ENCODE measurements at regions not wholly inside any gene's neighbourhood (a gene's known extent, or its start where the extent isn't known, plus 50 kb on each side); places are given as distances from the start of the nearest gene placed in this dataset.
"Not testable (repeated sequence)": the region's sequence is repeated elsewhere in the genome, so short reads cannot be mapped to it uniquely, and the experiment has no call there.

DNA sequence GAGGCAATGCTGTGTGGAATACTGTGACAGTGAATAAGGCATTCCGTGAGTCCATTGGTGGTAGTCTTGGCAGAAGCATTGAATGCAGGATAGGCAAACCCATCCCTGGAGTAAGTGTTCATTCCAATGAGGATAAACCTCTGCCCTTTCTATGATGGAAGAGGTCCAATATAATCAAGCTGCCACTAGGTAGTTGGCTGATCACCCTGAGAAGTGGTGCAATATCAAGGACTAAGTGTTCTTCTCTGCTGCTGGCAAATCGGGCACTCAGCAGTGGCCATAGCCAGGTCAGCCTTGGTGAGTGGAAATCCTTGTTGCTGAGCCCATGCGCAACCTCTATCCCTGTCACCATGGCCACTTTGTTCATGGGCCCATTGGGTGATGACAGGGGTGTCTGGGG, 70.1 kb downstream of the FBXO4 start:
- no peak for DNase-seq (ENCODE audit: low read depth in 2 of 2)

GRCh38 chr5:42001673-42002072, 76.6 kb downstream of the FBXO4 start:
- DNase-seq (ENCODE audit: low read depth in 2 of 2) = no peak

GRCh38 chr5:42003852-42004251, 78.8 kb downstream of the FBXO4 start:
- DNase-seq (ENCODE audit: low read depth in 2 of 2) = not testable (repeated sequence)

DNA sequence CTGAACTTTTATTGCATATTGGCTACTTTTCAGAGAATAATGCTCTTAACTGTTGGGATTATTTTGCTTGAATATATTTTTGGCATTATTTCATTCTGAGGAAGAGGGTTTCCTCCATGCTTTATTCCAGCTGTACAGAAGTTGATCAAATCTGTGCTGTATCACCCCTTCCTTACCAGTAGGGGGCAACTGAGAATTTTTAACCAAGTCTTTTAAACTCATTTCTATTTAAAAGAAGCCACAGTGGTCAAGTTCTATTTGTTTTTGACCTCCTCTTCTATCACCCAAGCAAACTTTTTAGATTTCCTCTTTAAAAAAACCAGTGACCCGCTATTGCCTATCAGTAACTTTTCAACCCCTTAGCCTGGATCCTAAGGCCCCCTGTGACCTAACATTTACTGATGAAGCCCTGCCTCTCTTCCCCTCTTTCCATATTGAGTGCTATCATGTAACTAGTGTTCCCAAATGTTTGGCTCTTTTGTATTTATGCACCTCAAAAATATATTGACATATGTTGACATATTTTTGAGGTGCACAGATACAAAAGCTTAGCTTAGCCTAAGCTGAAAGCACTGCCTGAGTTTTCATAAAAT, 80.6 kb downstream of the FBXO4 start:
- DNase-seq (ENCODE audit: low read depth in 2 of 2) = peak; percentile 6 to 27

GRCh38 chr5:42013561-42013960, 88.5 kb downstream of the FBXO4 start:
- DNase-seq (ENCODE audit: low read depth in 2 of 2) = no peak

DNA sequence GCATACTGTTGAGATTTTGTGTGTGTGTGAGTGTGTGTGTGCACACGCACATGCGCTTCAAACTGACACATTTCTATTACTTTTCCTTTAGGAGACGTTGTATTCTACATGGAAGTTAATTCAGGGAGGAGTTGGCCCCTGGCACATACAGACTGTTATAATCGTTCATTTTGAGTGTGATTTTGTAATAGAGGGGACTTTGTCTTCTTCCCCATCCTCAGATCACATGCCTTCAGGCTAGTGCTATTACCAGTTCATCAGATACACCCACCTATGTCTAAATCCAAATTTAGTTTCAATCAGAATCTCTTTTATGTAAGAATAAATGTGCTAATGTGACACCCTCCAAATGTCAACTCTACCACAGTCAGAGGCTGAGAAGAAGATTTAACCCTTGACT, 90.2 kb downstream of the FBXO4 start:
- DNase-seq (ENCODE audit: low read depth in 2 of 2) = no peak

GRCh38 chr5:42015681-42016080, 90.6 kb downstream of the FBXO4 start:
- DNase-seq (ENCODE audit: low read depth in 2 of 2) = no peak

GRCh38 chr5:42020788-42021530, 95.9 kb downstream of the FBXO4 start:
- no peak for DNase-seq (ENCODE audit: low read depth in 2 of 2)

DNA sequence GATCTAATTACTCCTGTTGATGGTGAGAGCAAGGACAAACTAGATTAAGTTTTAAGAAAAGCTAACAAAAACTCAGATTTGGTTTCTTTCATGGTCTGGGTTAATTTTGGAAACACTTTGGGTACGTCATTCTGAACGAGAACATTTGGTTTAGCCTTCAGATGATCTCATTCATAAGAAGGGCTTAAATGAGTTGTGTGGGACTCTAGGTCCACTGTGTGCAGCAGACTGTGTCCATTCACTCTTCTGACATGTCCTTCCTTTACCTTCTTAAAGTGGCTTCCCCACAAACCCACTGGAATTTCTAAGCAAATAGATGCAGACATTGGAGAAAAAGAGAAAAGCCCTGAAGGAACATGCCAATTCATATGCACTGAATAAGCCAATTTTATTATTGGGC, 96.8 kb downstream of the FBXO4 start:
- no peak for DNase-seq (ENCODE audit: low read depth in 2 of 2)

DNA sequence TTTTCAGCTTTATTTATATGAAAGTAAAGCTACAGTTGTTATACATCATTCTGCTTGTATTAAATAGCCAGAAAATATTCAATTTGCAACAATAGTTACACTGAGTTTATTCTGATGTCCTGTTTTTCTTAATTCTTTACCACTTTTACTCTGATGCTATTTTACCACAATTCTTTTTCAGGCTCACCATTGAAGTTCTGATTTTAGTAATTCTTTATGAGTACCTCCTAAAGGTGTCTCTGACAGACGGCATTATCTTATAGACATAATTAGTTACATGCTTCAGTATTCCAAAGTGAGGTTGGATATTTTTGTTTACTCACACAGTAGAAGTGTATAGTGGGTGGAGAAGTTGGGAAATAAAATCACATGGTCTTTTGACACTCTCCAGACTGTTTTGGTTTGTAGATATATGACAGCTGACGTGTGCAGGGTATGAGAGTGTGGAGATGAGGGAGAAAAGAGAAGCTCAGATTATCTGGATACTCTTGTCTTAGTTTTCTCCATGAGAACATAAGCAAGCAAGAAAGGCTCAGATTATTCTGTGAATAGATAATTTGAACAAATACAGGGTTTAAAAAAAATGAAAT, 97.4 kb downstream of the FBXO4 start:
- DNase-seq (ENCODE audit: low read depth in 2 of 2) = no peak

GRCh38 chr5:42026446-42026845, 101.4 kb downstream of the FBXO4 start:
- DNase-seq (ENCODE audit: low read depth in 2 of 2) = no peak

DNA sequence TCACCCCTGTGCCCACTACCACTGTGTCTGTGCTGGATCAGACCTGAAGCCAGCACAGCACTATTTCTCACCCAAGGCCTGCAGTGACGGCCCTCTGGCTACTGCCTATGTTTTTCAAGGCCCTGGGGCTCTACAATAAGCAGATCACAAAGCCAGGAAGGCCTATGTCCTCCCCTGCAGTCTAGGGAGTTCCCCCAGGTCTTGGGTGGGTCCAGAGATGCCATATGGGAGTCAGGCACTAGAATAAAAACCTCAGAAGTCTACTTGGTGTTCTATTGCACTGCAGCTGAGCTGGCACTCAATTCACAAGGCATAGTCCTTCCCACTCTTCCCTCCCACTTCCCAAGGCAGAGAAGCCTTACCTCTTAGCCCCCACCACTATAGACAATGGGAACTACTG, 107.1 kb downstream of the FBXO4 start:
- DNase-seq (ENCODE audit: low read depth in 2 of 2) = no peak

DNA sequence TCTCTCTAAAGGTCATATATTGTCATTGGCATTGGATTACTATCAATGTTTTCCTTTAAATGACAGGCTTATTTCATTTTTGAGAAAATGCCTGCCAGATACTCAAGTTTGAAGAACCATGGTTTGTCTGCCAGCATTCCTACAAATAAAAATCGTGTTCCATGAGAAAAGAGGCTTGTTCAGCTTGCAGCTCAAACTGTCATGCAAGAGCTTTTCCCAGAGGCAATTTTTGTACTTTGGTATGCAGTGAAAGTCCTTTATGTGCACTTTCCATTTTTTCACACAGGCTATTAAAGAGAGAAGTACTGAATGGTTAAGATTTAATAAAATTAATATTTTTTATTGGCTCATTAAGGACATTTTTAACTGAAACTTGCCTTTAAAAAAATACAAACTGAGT, 110.4 kb downstream of the FBXO4 start:
- no peak for DNase-seq (ENCODE audit: low read depth in 2 of 2)

DNA sequence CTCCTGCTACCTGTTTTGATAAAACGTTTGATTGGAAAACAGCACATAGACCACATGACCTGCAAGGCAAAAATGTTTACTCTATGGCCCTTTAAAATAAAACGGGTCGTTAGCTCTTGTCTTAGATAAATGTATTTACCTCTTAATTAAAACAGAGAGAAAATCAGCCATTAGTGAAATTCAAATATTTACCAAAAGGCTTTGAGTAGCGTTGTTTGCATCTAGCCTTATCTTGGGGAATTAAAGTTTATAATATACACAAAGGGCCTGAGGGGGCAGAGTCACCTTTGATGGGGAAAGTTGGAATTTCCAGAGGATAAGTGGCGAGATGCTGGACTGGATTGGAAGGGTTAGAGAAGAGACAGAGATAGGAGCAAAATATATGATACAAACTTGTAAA, 111.3 kb downstream of the FBXO4 start:
- no peak for DNase-seq (ENCODE audit: low read depth in 2 of 2)

- DNase-seq (ENCODE audit: low read depth in 2 of 2) = no peak
These were observed 112.4 kb downstream of the FBXO4 start for GRCh38 chr5:42037379-42037932.

- DNase-seq (ENCODE audit: low read depth in 2 of 2) = no peak
These were observed 118.3 kb downstream of the FBXO4 start for GRCh38 chr5:42043400-42043799.

- peak; percentile 28 to 54 for DNase-seq (ENCODE audit: low read depth in 2 of 2)
These were observed 132.2 kb downstream of the FBXO4 start for GRCh38 chr5:42057254-42057690.

DNA sequence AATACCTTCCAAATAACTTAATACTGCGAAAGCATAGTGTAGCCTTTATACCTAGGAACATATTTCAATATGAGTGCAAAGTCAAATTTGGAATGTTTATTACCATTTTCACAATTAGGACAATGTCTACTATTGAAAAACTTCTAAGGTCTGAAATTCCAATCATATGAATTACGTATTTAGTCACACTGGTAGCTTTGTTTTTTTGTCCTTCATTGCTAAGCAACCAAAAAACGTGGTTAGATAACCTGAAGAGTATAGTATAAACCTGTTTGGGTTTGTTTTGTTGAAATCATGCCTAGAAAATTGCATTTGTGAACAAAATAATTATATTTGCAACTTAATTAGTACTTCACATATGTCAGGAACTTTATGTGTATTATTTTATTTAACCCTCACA, 134.2 kb downstream of the FBXO4 start:
- DNase-seq (ENCODE audit: low read depth in 2 of 2) = no peak

DNA sequence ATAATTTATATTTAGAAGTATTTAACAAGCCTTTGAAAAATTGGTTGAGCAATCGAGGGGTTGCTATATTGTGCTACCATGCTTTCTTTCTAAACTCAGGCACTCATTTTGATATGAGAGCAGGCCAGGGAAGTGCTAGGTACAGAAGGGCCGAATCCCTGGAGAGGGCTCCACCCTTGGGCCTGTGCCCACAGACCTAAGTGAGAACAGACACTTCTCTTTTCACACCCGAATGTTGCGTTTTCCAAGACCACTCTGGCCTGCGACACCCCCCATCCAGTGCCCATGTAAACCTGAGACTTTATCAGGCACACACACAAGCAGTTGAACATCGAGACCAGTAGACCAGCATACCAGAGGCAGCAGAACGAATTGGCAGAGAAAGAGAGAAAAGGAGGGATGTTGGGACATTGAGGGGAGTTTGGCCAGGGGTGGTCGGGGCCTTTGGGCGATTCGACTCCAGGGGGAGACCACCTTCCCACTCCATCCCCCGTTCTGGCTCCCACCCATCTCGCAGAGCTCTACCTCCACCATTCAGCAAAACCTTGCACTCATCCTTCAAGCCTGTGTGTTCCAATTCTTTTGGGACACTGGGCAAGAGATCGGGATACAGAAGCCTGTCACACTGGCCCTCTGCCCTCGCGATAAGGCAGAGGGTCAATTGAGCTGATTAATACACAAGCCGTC, 134.8 kb downstream of the FBXO4 start:
- DNase-seq (ENCODE audit: low read depth in 2 of 2) = no peak

- DNase-seq (ENCODE audit: low read depth in 2 of 2) = no peak
These were observed 136.0 kb downstream of the FBXO4 start for GRCh38 chr5:42061121-42061520.

GRCh38 chr5:42064821-42065220, 139.7 kb downstream of the FBXO4 start:
- no peak for DNase-seq (ENCODE audit: low read depth in 2 of 2)

- DNase-seq (ENCODE audit: low read depth in 2 of 2) = no peak
These were observed 141.1 kb downstream of the FBXO4 start for GRCh38 chr5:42066131-42066530.

Measured in dermis microvascular lymphatic vessel endothelial cell (primary cell).